ENCODE measurements at regions not wholly inside any gene's neighbourhood (a gene's known extent, or its start where the extent isn't known, plus 50 kb on each side); places are given as distances from the start of the nearest gene placed in this dataset.

DNA sequence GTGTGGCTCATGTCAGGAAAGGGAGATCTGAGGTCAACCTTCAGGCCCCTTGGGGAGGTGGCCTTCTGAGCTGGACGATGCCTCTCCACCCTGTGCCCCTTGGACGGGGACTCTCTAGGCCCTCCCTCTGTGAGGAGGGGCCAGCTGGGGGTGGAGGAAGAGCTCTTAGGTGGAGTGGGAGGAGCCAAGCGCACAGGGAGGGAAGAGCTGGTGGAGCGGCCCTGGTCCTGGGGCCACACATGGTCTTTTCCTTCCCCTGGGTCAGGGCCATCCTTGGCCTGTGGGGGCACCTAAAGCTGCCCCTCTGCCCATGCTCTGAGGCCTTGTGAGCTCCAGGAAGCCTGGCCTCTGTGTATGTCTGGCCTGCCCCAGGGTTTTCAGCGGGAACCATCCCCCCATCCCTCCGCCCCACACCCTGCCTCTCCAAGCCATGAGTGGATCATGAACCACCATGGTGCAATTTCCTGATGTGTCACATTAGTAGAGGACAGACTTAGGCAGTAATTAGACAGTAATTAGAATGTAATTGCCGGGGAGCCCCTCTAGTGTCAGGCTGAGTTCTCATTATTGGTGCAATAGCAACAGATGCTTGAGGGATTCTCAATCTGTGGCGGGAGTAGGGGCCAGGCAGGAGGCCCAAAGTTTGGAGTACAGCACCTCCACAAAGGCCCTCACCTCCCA lies 63.0 kb downstream of the GLI2 start:
- TF ChIP-seq, protein P1, sequence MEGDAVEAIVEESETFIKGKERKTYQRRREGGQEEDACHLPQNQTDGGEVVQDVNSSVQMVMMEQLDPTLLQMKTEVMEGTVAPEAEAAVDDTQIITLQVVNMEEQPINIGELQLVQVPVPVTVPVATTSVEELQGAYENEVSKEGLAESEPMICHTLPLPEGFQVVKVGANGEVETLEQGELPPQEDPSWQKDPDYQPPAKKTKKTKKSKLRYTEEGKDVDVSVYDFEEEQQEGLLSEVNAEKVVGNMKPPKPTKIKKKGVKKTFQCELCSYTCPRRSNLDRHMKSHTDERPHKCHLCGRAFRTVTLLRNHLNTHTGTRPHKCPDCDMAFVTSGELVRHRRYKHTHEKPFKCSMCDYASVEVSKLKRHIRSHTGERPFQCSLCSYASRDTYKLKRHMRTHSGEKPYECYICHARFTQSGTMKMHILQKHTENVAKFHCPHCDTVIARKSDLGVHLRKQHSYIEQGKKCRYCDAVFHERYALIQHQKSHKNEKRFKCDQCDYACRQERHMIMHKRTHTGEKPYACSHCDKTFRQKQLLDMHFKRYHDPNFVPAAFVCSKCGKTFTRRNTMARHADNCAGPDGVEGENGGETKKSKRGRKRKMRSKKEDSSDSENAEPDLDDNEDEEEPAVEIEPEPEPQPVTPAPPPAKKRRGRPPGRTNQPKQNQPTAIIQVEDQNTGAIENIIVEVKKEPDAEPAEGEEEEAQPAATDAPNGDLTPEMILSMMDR (IDR thresholded peaks at IDR 0.05): no peak
- no peak for TF ChIP-seq EZH2 (IDR thresholded peaks at IDR 0.05; ENCODE audit: borderline replicate concordance, insufficient read depth, low read depth, low read length, poor library complexity, severe bottlenecking)

Measured in B cell (primary cell).